CD1c-positive myeloid dendritic cell (primary cell): ENCODE measurements at regions not wholly inside any gene's neighbourhood (a gene's known extent, or its start where the extent isn't known, plus 50 kb on each side); places are given as distances from the start of the nearest gene placed in this dataset.
"Not testable (repeated sequence)": the region's sequence is repeated elsewhere in the genome, so short reads cannot be mapped to it uniquely, and the experiment has no call there.

Experiments used
- DNase-seq: peaks from one replicate; pipeline ENCODE4 v3.0.0-alpha.2; 2016; ENCODE audit errors: extremely low spot score

GRCh38 chr5:104915226-104915625 is 1352.6 kb upstream of the NUDT12 start:
- no peak for DNase-seq

- DNase-seq: no peak
Measured at GRCh38 chr5:104914536-104915070, 1352.0 kb upstream of the NUDT12 start.

- no peak for DNase-seq
Measured at GRCh38 chr5:104913841-104914281, 1351.3 kb upstream of the NUDT12 start.

GRCh38 chr5:104909803-104910202 is 1347.2 kb upstream of the NUDT12 start:
- no peak for DNase-seq

GRCh38 chr5:104904561-104904960 is 1342.0 kb upstream of the NUDT12 start:
- no peak for DNase-seq

- DNase-seq: no peak
Measured at GRCh38 chr5:104903941-104904340, 1341.4 kb upstream of the NUDT12 start.

- DNase-seq: no peak
Measured at GRCh38 chr5:104891596-104891995, 1329.0 kb upstream of the NUDT12 start.

- DNase-seq: no peak
Measured at GRCh38 chr5:104890767-104891166, 1328.2 kb upstream of the NUDT12 start.

GRCh38 chr5:104859437-104859836 is 1296.8 kb upstream of the NUDT12 start:
- DNase-seq: no peak

- DNase-seq: not testable (repeated sequence)
Measured at GRCh38 chr5:104852099-104852498, 1289.5 kb upstream of the NUDT12 start.

GRCh38 chr5:104845541-104845940 is 1283.0 kb upstream of the NUDT12 start:
- no peak for DNase-seq

- no peak for DNase-seq
Measured at GRCh38 chr5:104843822-104844221, 1281.2 kb upstream of the NUDT12 start.

GRCh38 chr5:104840284-104840683 is 1277.7 kb upstream of the NUDT12 start:
- DNase-seq: no peak

GRCh38 chr5:104831515-104831914 is 1268.9 kb upstream of the NUDT12 start:
- DNase-seq: not testable (repeated sequence)

GRCh38 chr5:104821606-104822005 is 1259.0 kb upstream of the NUDT12 start:
- no peak for DNase-seq

GRCh38 chr5:104817127-104817526 is 1254.5 kb upstream of the NUDT12 start:
- DNase-seq: no peak

GRCh38 chr5:104815212-104815611 is 1252.6 kb upstream of the NUDT12 start:
- DNase-seq: no peak

GRCh38 chr5:104800440-104801048 is 1238.0 kb upstream of the NUDT12 start:
- DNase-seq: no peak

- no peak for DNase-seq
Measured at GRCh38 chr5:104793755-104794080, 1231.1 kb upstream of the NUDT12 start.

- no peak for DNase-seq
Measured at GRCh38 chr5:104793031-104793754, 1230.6 kb upstream of the NUDT12 start.

GRCh38 chr5:104789366-104789765 is 1226.8 kb upstream of the NUDT12 start:
- no peak for DNase-seq

GRCh38 chr5:104785097-104785496 is 1222.5 kb upstream of the NUDT12 start:
- DNase-seq: no peak

GRCh38 chr5:104774372-104774771 is 1211.8 kb upstream of the NUDT12 start:
- no peak for DNase-seq
